ENCODE measurements at regions not wholly inside any gene's neighbourhood (a gene's known extent, or its start where the extent isn't known, plus 50 kb on each side); places are given as distances from the start of the nearest gene placed in this dataset.

DNA sequence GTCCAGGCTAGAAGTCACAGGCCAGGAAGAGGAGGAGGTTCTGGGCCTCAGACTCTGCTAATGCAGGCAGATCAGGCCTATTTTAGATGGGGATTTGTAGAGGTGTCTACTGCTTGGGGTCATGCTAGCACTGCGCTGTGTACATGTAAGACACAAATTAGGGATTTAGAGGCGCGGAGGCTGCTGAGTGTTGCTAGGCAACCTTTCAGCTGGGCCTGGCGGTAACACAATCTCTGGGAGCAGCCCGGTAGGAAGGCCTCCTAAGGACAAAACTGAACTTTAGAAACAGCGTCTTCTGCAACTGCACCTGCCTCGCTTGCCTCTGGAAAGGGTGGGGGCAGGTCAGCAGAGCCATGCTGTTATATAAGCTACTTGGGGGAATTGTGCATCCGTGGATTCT is 147.9 kb downstream of the MACROH2A1 start:
- TF ChIP-seq, protein P1, sequence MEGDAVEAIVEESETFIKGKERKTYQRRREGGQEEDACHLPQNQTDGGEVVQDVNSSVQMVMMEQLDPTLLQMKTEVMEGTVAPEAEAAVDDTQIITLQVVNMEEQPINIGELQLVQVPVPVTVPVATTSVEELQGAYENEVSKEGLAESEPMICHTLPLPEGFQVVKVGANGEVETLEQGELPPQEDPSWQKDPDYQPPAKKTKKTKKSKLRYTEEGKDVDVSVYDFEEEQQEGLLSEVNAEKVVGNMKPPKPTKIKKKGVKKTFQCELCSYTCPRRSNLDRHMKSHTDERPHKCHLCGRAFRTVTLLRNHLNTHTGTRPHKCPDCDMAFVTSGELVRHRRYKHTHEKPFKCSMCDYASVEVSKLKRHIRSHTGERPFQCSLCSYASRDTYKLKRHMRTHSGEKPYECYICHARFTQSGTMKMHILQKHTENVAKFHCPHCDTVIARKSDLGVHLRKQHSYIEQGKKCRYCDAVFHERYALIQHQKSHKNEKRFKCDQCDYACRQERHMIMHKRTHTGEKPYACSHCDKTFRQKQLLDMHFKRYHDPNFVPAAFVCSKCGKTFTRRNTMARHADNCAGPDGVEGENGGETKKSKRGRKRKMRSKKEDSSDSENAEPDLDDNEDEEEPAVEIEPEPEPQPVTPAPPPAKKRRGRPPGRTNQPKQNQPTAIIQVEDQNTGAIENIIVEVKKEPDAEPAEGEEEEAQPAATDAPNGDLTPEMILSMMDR (IDR thresholded peaks at IDR 0.05) = no peak
- TF ChIP-seq POLR2AphosphoS5 (IDR thresholded peaks at IDR 0.05; ENCODE audit: insufficient read depth in 1 of 2, low read depth in 1 of 2) (no peak), POLR2A (IDR thresholded peaks at IDR 0.05) (no peak)

Measured in vagina (tissue), 2 donors.